ENCODE measurements at regions not wholly inside any gene's neighbourhood (a gene's known extent, or its start where the extent isn't known, plus 50 kb on each side); places are given as distances from the start of the nearest gene placed in this dataset.
"Not testable (repeated sequence)": the region's sequence is repeated elsewhere in the genome, so short reads cannot be mapped to it uniquely, and the experiment has no call there.

DNA sequence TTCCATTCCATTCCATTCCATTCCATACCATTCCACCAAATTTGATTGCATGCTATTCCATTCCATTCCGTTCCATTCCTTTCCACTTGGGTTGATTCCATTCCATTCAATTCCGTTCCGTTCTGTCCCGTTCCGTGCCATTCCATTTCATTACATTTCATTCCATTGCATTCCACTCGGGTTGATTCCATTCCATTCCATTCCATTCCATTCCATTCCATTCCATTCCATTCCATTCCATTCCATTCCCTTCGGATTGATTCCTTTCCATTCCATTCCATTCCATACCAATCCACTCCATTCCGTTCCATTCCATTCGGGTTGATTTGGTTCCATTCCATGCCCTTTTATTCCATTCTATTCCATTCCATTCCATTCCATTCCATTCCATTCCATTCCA, 140.4 kb downstream of the CWH43 start:
- TF ChIP-seq, protein P1, sequence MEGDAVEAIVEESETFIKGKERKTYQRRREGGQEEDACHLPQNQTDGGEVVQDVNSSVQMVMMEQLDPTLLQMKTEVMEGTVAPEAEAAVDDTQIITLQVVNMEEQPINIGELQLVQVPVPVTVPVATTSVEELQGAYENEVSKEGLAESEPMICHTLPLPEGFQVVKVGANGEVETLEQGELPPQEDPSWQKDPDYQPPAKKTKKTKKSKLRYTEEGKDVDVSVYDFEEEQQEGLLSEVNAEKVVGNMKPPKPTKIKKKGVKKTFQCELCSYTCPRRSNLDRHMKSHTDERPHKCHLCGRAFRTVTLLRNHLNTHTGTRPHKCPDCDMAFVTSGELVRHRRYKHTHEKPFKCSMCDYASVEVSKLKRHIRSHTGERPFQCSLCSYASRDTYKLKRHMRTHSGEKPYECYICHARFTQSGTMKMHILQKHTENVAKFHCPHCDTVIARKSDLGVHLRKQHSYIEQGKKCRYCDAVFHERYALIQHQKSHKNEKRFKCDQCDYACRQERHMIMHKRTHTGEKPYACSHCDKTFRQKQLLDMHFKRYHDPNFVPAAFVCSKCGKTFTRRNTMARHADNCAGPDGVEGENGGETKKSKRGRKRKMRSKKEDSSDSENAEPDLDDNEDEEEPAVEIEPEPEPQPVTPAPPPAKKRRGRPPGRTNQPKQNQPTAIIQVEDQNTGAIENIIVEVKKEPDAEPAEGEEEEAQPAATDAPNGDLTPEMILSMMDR (IDR thresholded peaks at IDR 0.05), result not testable (repeated sequence)
- TF ChIP-seq ZFX (IDR thresholded peaks at IDR 0.05; ENCODE audit: borderline replicate concordance), result not testable (repeated sequence)
